ENCODE measurements at regions not wholly inside any gene's neighbourhood (a gene's known extent, or its start where the extent isn't known, plus 50 kb on each side); places are given as distances from the start of the nearest gene placed in this dataset.

- intact Hi-C loops (cut with micrococcal nuclease; ENCODE audit: unreplicated experiment) (no loop called here), in situ Hi-C loops (cut with HindIII; ENCODE audit: extremely low pct_ligation_motif_present, low pct_unique_long_range_greater_than_20kb) (no loop called here)
- TF ChIP-seq CREB3 (CRISPR knock-in tag; IDR thresholded peaks at IDR 0.05) (no peak), MYPOP (CRISPR knock-in tag; IDR thresholded peaks at IDR 0.05) (no peak)
- ChIA-PET CTCF (ENCODE audit: low intra/inter-chr PET ratio, low total read pairs) (no interaction called here), POLR2A (no interaction called here)
- H3K4me2 ChIP-seq (ENCODE audit: low read depth, low read length) = no peak overlapping the region
- no peak overlapping the region for H3K4me3 ChIP-seq (replicated peaks in 1 of 3; ENCODE audit: insufficient read depth in 1 of 3, low read depth in 2 of 3, low read length in 3 of 3)
- no peak for FAIRE-seq
- 2% methylated on average over 3 of the region's 3 CpGs for WGBS (ENCODE audit: low lambda C conversion rate)
- H4K20me1 ChIP-seq (ENCODE audit: insufficient read depth, low read length) = no peaks in the 10 kb centered on the region
- H2AFZ ChIP-seq (ENCODE audit: low read length) = no peak overlapping the region
- no peaks in the 10 kb centered on the region for H3K27me3 ChIP-seq (ENCODE audit: control insufficient read depth in 1 of 2, insufficient read depth in 2 of 2, low read length in 2 of 2)
- H3K27ac ChIP-seq (ENCODE audit: extremely low read length, insufficient read depth, low read length) = no peak overlapping the region
- no peak overlapping the region for H3K9ac ChIP-seq (ENCODE audit: insufficient read depth, low read depth, low read length)
- no TSS peak for BruUV-seq (replicated peaks)
- no peaks in the 10 kb centered on the region for H3K36me3 ChIP-seq (replicated peaks in 1 of 2; ENCODE audit: control insufficient read depth in 1 of 2, insufficient read depth in 2 of 2, low read length in 2 of 2)
- DNase-seq (ENCODE audit: low spot score) = no peak
- no peak for ATAC-seq
- no peaks in the 10 kb centered on the region for H3K79me2 ChIP-seq (ENCODE audit: insufficient read depth, low read length)
- no peaks in the 10 kb centered on the region for H3K4me1 ChIP-seq (ENCODE audit: insufficient read depth, low read length)
- H3K9me3 ChIP-seq (ENCODE audit: low read length) = 0 out of 2 replicates have a peak, but pooled peaks cover 4% of the 10 kb centered on the region
Measured at GRCh38 chr2:225971433-225971832, 571.9 kb downstream of the NYAP2 start.

- ChIA-PET POLR2A (no interaction called here), CTCF (ENCODE audit: low intra/inter-chr PET ratio, low total read pairs) (no interaction called here)
- intact Hi-C loops (cut with micrococcal nuclease; ENCODE audit: unreplicated experiment) (no loop called here), in situ Hi-C loops (cut with HindIII; ENCODE audit: extremely low pct_ligation_motif_present, low pct_unique_long_range_greater_than_20kb) (no loop called here)
- no peak for DNase-seq (ENCODE audit: low spot score)
- no peaks in the 10 kb centered on the region for H3K27me3 ChIP-seq (ENCODE audit: control insufficient read depth in 1 of 2, insufficient read depth in 2 of 2, low read length in 2 of 2)
- ATAC-seq = peak; percentile 75
- no peaks in the 10 kb centered on the region for H3K4me1 ChIP-seq (ENCODE audit: insufficient read depth, low read length)
- no peak for TF ChIP-seq ASH2L (IDR thresholded peaks at IDR 0.05; ENCODE audit: insufficient read length, low read depth, low read length)
- TF ChIP-seq, protein P1, sequence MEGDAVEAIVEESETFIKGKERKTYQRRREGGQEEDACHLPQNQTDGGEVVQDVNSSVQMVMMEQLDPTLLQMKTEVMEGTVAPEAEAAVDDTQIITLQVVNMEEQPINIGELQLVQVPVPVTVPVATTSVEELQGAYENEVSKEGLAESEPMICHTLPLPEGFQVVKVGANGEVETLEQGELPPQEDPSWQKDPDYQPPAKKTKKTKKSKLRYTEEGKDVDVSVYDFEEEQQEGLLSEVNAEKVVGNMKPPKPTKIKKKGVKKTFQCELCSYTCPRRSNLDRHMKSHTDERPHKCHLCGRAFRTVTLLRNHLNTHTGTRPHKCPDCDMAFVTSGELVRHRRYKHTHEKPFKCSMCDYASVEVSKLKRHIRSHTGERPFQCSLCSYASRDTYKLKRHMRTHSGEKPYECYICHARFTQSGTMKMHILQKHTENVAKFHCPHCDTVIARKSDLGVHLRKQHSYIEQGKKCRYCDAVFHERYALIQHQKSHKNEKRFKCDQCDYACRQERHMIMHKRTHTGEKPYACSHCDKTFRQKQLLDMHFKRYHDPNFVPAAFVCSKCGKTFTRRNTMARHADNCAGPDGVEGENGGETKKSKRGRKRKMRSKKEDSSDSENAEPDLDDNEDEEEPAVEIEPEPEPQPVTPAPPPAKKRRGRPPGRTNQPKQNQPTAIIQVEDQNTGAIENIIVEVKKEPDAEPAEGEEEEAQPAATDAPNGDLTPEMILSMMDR (CRISPR knock-in tag; IDR thresholded peaks at IDR 0.05) = peak; percentile 20; the same call in 1 of the 2 replicates
- TF ChIP-seq MLLT10 (CRISPR knock-in tag; IDR thresholded peaks at IDR 0.05) = no peak
- TF ChIP-seq ZNF652 (CRISPR knock-in tag; IDR thresholded peaks at IDR 0.05; ENCODE audit: borderline replicate concordance, low read depth) = no peak
- no peak for TF ChIP-seq MEIS2 (CRISPR knock-in tag; IDR thresholded peaks at IDR 0.05)
- no peak for TF ChIP-seq KLF16 (CRISPR knock-in tag; IDR thresholded peaks at IDR 0.05)
- H3K9ac ChIP-seq (ENCODE audit: insufficient read depth, low read depth, low read length) = no peak overlapping the region
- H3K4me2 ChIP-seq (ENCODE audit: low read depth, low read length) = no peak overlapping the region
- 18% methylated on average over 2 of the region's 4 CpGs for WGBS (ENCODE audit: low lambda C conversion rate)
- no peaks in the 10 kb centered on the region for H3K79me2 ChIP-seq (ENCODE audit: insufficient read depth, low read length)
- H4K20me1 ChIP-seq (ENCODE audit: insufficient read depth, low read length) = no peaks in the 10 kb centered on the region
- peaks cover 26% of the 10 kb centered on the region for H3K9me3 ChIP-seq (ENCODE audit: low read length)
- H3K36me3 ChIP-seq (replicated peaks in 1 of 2; ENCODE audit: control insufficient read depth in 1 of 2, insufficient read depth in 2 of 2, low read length in 2 of 2) = no peaks in the 10 kb centered on the region
- H3K27ac ChIP-seq (ENCODE audit: extremely low read length, insufficient read depth, low read length) = no peak overlapping the region
- no TSS peak for BruUV-seq (replicated peaks)
- FAIRE-seq = no peak
- H3K4me3 ChIP-seq (replicated peaks in 1 of 3; ENCODE audit: insufficient read depth in 1 of 3, low read depth in 2 of 3, low read length in 3 of 3) = no peak overlapping the region
- H2AFZ ChIP-seq (ENCODE audit: low read length) = no peak overlapping the region
Measured at GRCh38 chr2:225948903-225949302, 549.4 kb downstream of the NYAP2 start.
